ENCODE measurements at regions not wholly inside any gene's neighbourhood (a gene's known extent, or its start where the extent isn't known, plus 50 kb on each side); places are given as distances from the start of the nearest gene placed in this dataset.

DNA sequence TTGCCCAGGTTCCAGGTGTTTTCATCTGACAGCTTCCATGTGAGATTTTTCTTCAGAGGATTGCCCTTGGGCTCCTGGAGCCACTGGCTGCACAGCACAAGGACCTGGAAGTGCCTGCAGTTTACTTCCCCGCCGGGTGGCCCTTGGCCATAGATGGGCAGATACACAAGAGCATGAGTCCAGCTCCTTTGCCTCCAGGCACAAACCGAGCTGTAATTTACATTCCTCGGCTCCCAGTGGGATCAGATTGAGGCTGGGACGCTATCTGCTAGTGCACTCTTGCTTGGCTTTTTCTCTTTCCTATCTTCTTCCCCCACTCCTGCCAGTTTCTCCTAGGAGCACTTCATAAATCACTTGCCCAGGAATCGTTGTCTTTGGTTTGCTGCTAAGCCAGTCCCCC lies 85.4 kb upstream of the RALY start:
- H3K4me1 Mint-ChIP-seq, result no peaks in the 10 kb centered on the region
- H3K27ac ChIP-seq (ENCODE audit: low read depth, low read length), result no peak overlapping the region
- no peak overlapping the region for H3K27ac Mint-ChIP-seq
- H3K4me1 ChIP-seq (ENCODE audit: insufficient read depth, low read length), result no peaks in the 10 kb centered on the region
- H3K27me3 Mint-ChIP-seq, result peaks cover under 1 to 9% of the 10 kb centered on the region in 2 donors
- H3K36me3 ChIP-seq (ENCODE audit: insufficient read depth, low read length), result no peaks in the 10 kb centered on the region
- H3K4me3 ChIP-seq (ENCODE audit: low read length in 2 of 2), result no peak overlapping the region
- H3K9me3 Mint-ChIP-seq, result no peaks in the 10 kb centered on the region
- POLR2A ChIA-PET (ENCODE audit: partially characterized antibody), result no interaction called here
- H3K27me3 ChIP-seq (ENCODE audit: insufficient read depth, low read length), result no peaks in the 10 kb centered on the region
- CTCF ChIA-PET (ENCODE audit: partially characterized antibody), result interaction anchor here (0.7 to 0.8 kb wide), 2 partner anchors 42 to 159 kb away, joined by 3 to 4 read pairs; no protein-coding TSS in a partner anchor
- intact Hi-C loops (cut with micrococcal nuclease), result no loop called here
- no peaks in the 10 kb centered on the region for H3K36me3 Mint-ChIP-seq
- no peaks in the 10 kb centered on the region for H3K9me3 ChIP-seq (ENCODE audit: control insufficient read depth in 1 of 2, low read length in 2 of 2)
- no peak for DNase-seq
- H3K4me3 Mint-ChIP-seq, result no peak overlapping the region

DNA sequence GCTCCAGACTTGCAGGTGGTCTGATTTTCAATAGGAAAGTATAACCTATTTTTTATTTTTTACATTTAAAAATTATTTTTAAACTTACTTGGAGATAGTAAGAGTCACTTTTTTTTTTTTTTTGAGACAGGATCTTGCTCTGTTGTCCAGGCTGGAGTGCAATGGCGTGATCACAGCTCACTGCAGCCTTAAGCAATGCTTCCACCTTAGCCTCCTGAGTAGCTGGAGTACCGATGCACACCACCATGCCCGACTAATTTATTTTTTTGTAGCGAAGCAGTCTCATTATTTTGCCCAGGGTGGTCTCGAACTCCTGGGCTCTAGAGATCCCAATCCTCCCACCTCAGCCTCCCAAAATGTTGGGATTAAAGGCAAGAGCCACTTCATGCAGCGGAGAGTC lies 84.8 kb upstream of the RALY start:
- Mint-ChIP-seq H3K27ac (no peak overlapping the region), H3K4me3 (no peak overlapping the region), H3K9me3 (no peaks in the 10 kb centered on the region), H3K27me3 (peaks cover 0 to 10% of the 10 kb centered on the region in 2 donors), H3K36me3 (no peaks in the 10 kb centered on the region), H3K4me1 (no peaks in the 10 kb centered on the region)
- Histone ChIP-seq H3K27me3 (ENCODE audit: insufficient read depth, low read length) (no peaks in the 10 kb centered on the region), H3K4me1 (ENCODE audit: insufficient read depth, low read length) (no peaks in the 10 kb centered on the region), H3K9me3 (ENCODE audit: control insufficient read depth in 1 of 2, low read length in 2 of 2) (no peaks in the 10 kb centered on the region), H3K4me3 (ENCODE audit: low read length in 2 of 2) (no peak overlapping the region), H3K27ac (ENCODE audit: low read depth, low read length) (no peak overlapping the region), H3K36me3 (ENCODE audit: insufficient read depth, low read length) (no peaks in the 10 kb centered on the region)
- intact Hi-C loops (cut with micrococcal nuclease), result no loop called here
- ChIA-PET CTCF (ENCODE audit: partially characterized antibody) (interaction anchor here (0.7 to 0.8 kb wide), 3 partner anchors 43 to 159 kb away, joined by 3 to 4 read pairs (median 3); no protein-coding TSS in a partner anchor), POLR2A (ENCODE audit: partially characterized antibody) (no interaction called here)
- no peak for DNase-seq

DNA sequence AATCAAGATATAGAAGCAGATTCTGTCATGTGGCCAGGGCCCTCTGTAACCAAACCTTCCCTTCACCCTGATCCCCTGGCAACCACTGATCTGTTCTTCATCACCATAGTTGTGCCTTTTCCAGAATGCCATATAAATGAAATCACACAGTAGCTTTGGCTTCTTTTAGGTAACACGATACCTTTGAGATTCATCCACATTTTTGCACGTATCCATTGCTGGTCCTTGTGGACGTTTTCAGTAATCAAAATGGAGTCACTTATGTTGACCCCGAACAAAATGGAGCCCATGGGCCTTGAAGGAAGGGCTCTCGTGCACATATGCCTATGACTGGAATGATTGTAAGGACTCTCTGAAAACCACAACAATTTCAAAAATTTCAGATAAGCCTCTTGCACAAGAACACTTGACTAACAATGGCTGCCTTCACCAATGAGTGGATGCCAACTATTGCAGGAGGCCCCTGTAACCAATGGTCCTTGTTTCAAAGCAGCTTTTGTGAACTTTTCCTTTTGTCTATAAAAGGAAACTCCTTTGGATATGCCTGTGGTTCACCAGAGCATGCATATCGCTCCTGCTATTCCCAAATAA lies 84.3 kb upstream of the RALY start:
- H3K27me3 Mint-ChIP-seq, result peaks cover 0 to 10% of the 10 kb centered on the region in 2 donors
- POLR2A ChIA-PET (ENCODE audit: partially characterized antibody), result no interaction called here

DNA sequence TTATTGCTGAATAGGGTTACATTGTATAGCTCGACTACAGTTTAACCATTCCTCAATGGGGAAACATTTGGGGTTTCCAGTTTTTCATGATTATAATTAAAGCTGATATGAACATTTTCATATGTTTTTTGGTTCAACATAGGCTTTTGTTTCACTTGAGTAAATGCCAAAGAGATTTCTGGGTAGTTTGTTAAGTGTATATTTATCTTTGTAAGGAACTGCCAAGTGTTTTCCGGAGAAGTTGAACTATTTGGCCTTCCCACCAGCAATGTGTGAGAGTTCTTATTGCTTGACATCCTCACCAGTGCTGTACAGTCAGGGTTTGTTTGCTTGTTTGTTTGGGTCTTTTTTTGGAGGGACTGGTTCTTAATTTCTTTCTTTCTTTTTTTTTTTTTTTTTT lies 83.7 kb upstream of the RALY start:
- Mint-ChIP-seq H3K27me3 (peaks cover 0 to 8% of the 10 kb centered on the region in 2 donors), H3K36me3 (no peaks in the 10 kb centered on the region), H3K9me3 (no peaks in the 10 kb centered on the region), H3K4me3 (no peak overlapping the region), H3K4me1 (peaks cover 2 to 4% (median 4%) of the 10 kb centered on the region in 4 donors), H3K27ac (no peak overlapping the region)
- H3K27ac ChIP-seq (ENCODE audit: low read depth, low read length), result no peak overlapping the region
- H3K27me3 ChIP-seq (ENCODE audit: insufficient read depth, low read length), result no peaks in the 10 kb centered on the region
- peaks cover 6% of the 10 kb centered on the region for H3K4me1 ChIP-seq (ENCODE audit: insufficient read depth, low read length)
- no peak overlapping the region for H3K4me3 ChIP-seq (ENCODE audit: low read length in 2 of 2)
- no peak for DNase-seq
- H3K9me3 ChIP-seq (ENCODE audit: control insufficient read depth in 1 of 2, low read length in 2 of 2), result no peaks in the 10 kb centered on the region
- ChIA-PET POLR2A (ENCODE audit: partially characterized antibody) (no interaction called here), CTCF (ENCODE audit: partially characterized antibody) (interaction anchor here (1.6 kb wide), 1 partner anchor 116 kb away, joined by 3 read pairs; no protein-coding TSS in a partner anchor)
- intact Hi-C loops (cut with micrococcal nuclease), result loop anchor here (10.0 kb wide), 1 partner anchor 95 kb away; the partner anchor contains the start of gene CHMP4B
- H3K36me3 ChIP-seq (ENCODE audit: insufficient read depth, low read length), result no peaks in the 10 kb centered on the region

More for the DNA sequence above, 84.3 kb upstream of the RALY start:
- Histone ChIP-seq H3K27me3 (ENCODE audit: insufficient read depth, low read length) (no peaks in the 10 kb centered on the region), H3K4me1 (ENCODE audit: insufficient read depth, low read length) (no peaks in the 10 kb centered on the region), H3K36me3 (ENCODE audit: insufficient read depth, low read length) (no peaks in the 10 kb centered on the region), H3K4me3 (ENCODE audit: low read length in 2 of 2) (no peak overlapping the region), H3K9me3 (ENCODE audit: control insufficient read depth in 1 of 2, low read length in 2 of 2) (no peaks in the 10 kb centered on the region), H3K27ac (ENCODE audit: low read depth, low read length) (no peak overlapping the region)
- Mint-ChIP-seq H3K4me3 (no peak overlapping the region), H3K27ac (no peak overlapping the region), H3K9me3 (no peaks in the 10 kb centered on the region), H3K4me1 (no peaks in the 10 kb centered on the region), H3K36me3 (no peaks in the 10 kb centered on the region)
- no peak for DNase-seq
- intact Hi-C loops (cut with micrococcal nuclease), result no loop called here
- CTCF ChIA-PET (ENCODE audit: partially characterized antibody), result interaction anchor here (0.7 to 1.6 kb wide), 3 partner anchors 76 to 158 kb away, joined by 3 to 4 read pairs (median 3); no protein-coding TSS in a partner anchor

DNA sequence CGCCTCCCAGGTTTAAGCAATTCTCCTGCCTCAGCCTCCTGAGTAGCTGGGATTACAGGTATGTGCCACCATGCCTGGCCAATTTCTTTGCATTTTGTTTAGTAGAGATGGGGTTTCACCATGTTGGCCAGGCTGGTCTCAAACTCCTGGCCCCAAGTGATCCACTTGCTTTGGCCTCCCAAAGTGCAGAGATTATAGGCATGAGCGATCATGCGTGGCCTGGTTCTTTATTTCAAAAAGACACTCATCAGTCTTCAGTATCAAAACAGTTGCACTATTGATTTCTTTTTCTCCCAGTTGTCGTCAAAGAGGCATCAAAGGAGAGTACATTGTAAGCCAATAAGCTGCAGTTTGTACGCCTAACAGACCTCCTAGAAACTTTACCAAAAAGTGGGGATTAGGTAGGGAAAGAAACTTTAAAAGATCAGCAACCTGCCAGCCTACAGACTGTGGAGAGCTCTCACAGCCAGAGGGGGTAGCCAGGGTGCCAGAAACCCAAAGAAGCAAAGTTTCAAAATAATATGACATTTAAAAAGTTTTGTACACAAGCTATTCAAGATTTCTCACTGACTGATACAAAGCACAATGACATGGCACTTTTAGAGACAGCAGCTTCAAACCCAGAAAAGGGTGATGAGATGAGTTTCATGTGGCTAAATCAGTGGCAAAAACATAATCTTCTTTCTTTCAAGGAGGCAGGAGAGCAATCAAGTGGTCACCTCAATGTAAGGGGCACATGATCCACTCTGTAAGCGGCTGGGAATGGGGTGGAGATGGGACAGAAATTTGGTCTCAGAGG lies 83.0 kb upstream of the RALY start:
- no peak overlapping the region for H3K27ac ChIP-seq (ENCODE audit: low read depth, low read length)
- Mint-ChIP-seq H3K27ac (no peak overlapping the region), H3K36me3 (no peaks in the 10 kb centered on the region), H3K4me1 (peaks cover 4 to 10% (median 8%) of the 10 kb centered on the region in 4 donors), H3K9me3 (no peaks in the 10 kb centered on the region), H3K4me3 (no peak overlapping the region), H3K27me3 (peaks cover 0 to 8% of the 10 kb centered on the region in 2 donors)
- H3K9me3 ChIP-seq (ENCODE audit: control insufficient read depth in 1 of 2, low read length in 2 of 2), result no peaks in the 10 kb centered on the region
- intact Hi-C loops (cut with micrococcal nuclease), result loop anchor here (10.0 kb wide), 1 partner anchor 96 kb away; the partner anchor contains the start of gene CHMP4B
- no peak overlapping the region for H3K4me3 ChIP-seq (ENCODE audit: low read length in 2 of 2)
- no peaks in the 10 kb centered on the region for H3K36me3 ChIP-seq (ENCODE audit: insufficient read depth, low read length)
- no peak for DNase-seq
- peaks cover 12% of the 10 kb centered on the region for H3K4me1 ChIP-seq (ENCODE audit: insufficient read depth, low read length)
- CTCF ChIA-PET (ENCODE audit: partially characterized antibody), result interaction anchor here (1.6 to 7.5 kb wide), 4 partner anchors 11 to 219 kb away, joined by 3 to 80 read pairs (median 27); no protein-coding TSS in a partner anchor
- POLR2A ChIA-PET (ENCODE audit: partially characterized antibody), result no interaction called here
- H3K27me3 ChIP-seq (ENCODE audit: insufficient read depth, low read length), result no peaks in the 10 kb centered on the region

DNA sequence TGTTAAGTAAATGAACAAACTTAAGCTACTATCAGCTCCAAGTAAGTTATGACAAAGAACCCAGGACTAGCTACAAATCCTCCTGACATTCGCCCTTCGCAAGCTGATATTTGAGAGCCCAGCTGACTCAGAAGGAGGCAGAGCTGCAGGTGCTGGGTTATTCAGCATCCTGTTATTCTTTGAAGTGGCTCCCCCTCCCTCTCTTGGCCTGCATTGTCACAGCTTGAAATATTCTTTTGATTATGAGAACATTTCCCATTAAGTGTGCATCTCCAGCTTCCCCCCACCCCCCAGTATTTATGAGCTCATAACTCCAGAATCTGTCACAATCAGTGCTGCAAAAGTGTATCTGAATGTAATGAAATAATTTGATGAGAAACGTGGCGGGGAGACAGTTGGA lies 78.8 kb upstream of the RALY start:
- Histone ChIP-seq H3K4me3 (ENCODE audit: low read length in 2 of 2) (no peak overlapping the region), H3K9me3 (ENCODE audit: control insufficient read depth in 1 of 2, low read length in 2 of 2) (no peaks in the 10 kb centered on the region), H3K27me3 (ENCODE audit: insufficient read depth, low read length) (no peaks in the 10 kb centered on the region), H3K4me1 (ENCODE audit: insufficient read depth, low read length) (peaks cover 12% of the 10 kb centered on the region), H3K27ac (ENCODE audit: low read depth, low read length) (no peak overlapping the region), H3K36me3 (ENCODE audit: insufficient read depth, low read length) (no peaks in the 10 kb centered on the region)
- Mint-ChIP-seq H3K9me3 (no peaks in the 10 kb centered on the region), H3K4me1 (peaks cover 6 to 11% (median 8%) of the 10 kb centered on the region in 4 donors), H3K36me3 (no peaks in the 10 kb centered on the region), H3K27me3 (peaks cover 0 to 6% of the 10 kb centered on the region in 2 donors), H3K27ac (no peak overlapping the region), H3K4me3 (no peak overlapping the region)
- ChIA-PET POLR2A (ENCODE audit: partially characterized antibody) (interaction anchor here (0.8 to 2.2 kb wide), 5 partner anchors 54 to 198 kb away, joined by 3 to 5 read pairs (median 4); partner anchors contain the start of genes CHMP4B, EIF2S2 and ZNF341), CTCF (ENCODE audit: partially characterized antibody) (interaction anchor here (0.5 to 7.5 kb wide), 51 partner anchors 9 to 450 kb away, joined by 3 to 84 read pairs (median 4); partner anchors contain the start of gene CHMP4B)
- intact Hi-C loops (cut with micrococcal nuclease), result loop anchor here (1.0 to 10.0 kb wide), 3 partner anchors 100 to 214 kb away; partner anchors contain the start of gene CHMP4B
- DNase-seq, result peak; percentile 33 to 59 (median 42)
